Thyroid gland (tissue), 4 donors: ENCODE measurements at regions not wholly inside any gene's neighbourhood (a gene's known extent, or its start where the extent isn't known, plus 50 kb on each side); places are given as distances from the start of the nearest gene placed in this dataset.

ENCODE experiments used
- POLR2A ChIP-seq, 2 donors: fragments of 450-650 bp; IDR thresholded peaks; one replicate each; pipeline ENCODE4 v1.6.1; 2017; ENCODE audit warnings: antibody characterized with exemption in 2 of 2, mild to moderate bottlenecking in 2 of 2, moderate library complexity in 1 of 2
- TF ChIP-seq, protein P1 (sequence below), 6 experiments: fragments of 200-600 bp in 3 of 6; fragments of 450-650 bp in 3 of 6; sonication (generic) in 3 of 6; IDR thresholded peaks; one replicate each; pipeline ENCODE4 v1.5.1; 2016 to 2019; ENCODE audit warnings: antibody characterized with exemption in 6 of 6, mild to moderate bottlenecking in 2 of 6, inconsistent platforms in 1 of 6, moderate library complexity in 1 of 6

DNA sequence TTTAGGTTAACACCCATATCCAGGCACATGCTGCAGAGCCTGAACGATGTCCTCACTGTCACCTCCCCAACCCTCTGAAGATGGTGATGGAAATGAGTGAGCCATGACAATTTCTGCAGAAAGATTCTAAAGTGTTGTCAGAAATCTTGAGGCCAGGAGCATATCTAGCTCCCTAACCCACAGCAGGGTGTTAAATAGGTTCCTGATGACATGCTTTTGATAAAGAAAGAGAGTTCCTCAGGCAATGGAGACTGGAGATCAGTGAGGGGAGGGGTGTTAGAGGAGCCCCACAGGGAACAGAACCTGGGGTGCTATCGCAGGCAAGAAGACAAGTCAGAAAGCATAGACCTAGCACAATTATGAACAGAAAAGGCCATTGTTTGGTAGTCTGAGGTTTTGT lies 95.7 kb downstream of the ENC1 start:
- TF ChIP-seq POLR2A (IDR thresholded peaks at IDR 0.05), result no peak
- TF ChIP-seq, protein P1, sequence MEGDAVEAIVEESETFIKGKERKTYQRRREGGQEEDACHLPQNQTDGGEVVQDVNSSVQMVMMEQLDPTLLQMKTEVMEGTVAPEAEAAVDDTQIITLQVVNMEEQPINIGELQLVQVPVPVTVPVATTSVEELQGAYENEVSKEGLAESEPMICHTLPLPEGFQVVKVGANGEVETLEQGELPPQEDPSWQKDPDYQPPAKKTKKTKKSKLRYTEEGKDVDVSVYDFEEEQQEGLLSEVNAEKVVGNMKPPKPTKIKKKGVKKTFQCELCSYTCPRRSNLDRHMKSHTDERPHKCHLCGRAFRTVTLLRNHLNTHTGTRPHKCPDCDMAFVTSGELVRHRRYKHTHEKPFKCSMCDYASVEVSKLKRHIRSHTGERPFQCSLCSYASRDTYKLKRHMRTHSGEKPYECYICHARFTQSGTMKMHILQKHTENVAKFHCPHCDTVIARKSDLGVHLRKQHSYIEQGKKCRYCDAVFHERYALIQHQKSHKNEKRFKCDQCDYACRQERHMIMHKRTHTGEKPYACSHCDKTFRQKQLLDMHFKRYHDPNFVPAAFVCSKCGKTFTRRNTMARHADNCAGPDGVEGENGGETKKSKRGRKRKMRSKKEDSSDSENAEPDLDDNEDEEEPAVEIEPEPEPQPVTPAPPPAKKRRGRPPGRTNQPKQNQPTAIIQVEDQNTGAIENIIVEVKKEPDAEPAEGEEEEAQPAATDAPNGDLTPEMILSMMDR (IDR thresholded peaks at IDR 0.05), result no peak
